ENCODE measurements at regions not wholly inside any gene's neighbourhood (a gene's known extent, or its start where the extent isn't known, plus 50 kb on each side); places are given as distances from the start of the nearest gene placed in this dataset.
"Not testable (repeated sequence)": the region's sequence is repeated elsewhere in the genome, so short reads cannot be mapped to it uniquely, and the experiment has no call there.

- H3K27ac ChIP-seq (ENCODE audit: low read length); BruUV-seq (replicated peaks); H3K9me3 ChIP-seq (ENCODE audit: control insufficient read depth, insufficient read depth, low read depth, low read length); ATAC-seq; H3K4me3 ChIP-seq (ENCODE audit: low read depth in 2 of 2, low read length in 2 of 2); H3K27me3 ChIP-seq (ENCODE audit: control insufficient read depth, insufficient read depth, low read length); CTCF ChIA-PET; in situ Hi-C loops (cut with HindIII; ENCODE audit: low pct_unique_long_range_greater_than_20kb, low sequenced_read_pairs); H3K36me3 ChIP-seq (ENCODE audit: control insufficient read depth, insufficient read depth, low read length); intact Hi-C loops (cut with micrococcal nuclease; ENCODE audit: unreplicated experiment); DNase-seq (ENCODE audit: low read depth, low spot score); H3K4me1 ChIP-seq (ENCODE audit: control insufficient read depth, insufficient read depth, low read length); POLR2A ChIA-PET: not testable (repeated sequence)
- TF ChIP-seq CTCF (IDR thresholded peaks at IDR 0.05) = peak; percentile 19; the same call in 1 of the 2 replicates
Observed at GRCh38 chr9:104394901-104395300, 109.2 kb upstream of the OR13F1 start.

DNA sequence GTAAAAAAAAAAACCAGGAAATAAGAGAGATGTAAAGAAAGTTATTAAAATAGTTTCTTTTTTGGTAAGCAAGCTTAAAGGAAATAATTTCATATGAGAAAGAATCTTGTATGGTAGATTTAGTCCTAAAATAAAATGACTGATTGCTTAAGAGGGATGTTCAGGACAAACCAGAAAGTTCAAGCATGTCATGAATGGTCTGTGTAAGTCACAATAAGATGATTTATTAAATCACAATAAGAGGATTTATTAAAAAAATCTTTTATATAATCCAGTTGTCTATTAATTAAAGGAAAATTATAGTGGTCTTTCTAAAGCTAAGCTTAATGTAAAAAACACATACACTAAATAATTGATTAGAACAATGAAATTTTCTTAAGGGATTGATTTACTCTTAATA, 91.8 kb upstream of the OR13F1 start:
- Histone ChIP-seq H3K4me3 (ENCODE audit: low read depth in 2 of 2, low read length in 2 of 2) (no peak overlapping the region), H3K9me3 (ENCODE audit: control insufficient read depth, insufficient read depth, low read depth, low read length) (no peaks in the 10 kb centered on the region; the same call in 1 of the 2 replicates), H3K4me1 (ENCODE audit: control insufficient read depth, insufficient read depth, low read length) (no peaks in the 10 kb centered on the region), H3K36me3 (ENCODE audit: control insufficient read depth, insufficient read depth, low read length) (no peaks in the 10 kb centered on the region), H3K27me3 (ENCODE audit: control insufficient read depth, insufficient read depth, low read length) (no peaks in the 10 kb centered on the region), H3K27ac (ENCODE audit: low read length) (no peak overlapping the region)
- no TSS peak for BruUV-seq (replicated peaks)
- ChIA-PET CTCF (no interaction called here), POLR2A (no interaction called here)
- DNase-seq (ENCODE audit: low read depth, low spot score) (no peak), ATAC-seq (no peak)
- in situ Hi-C loops (cut with HindIII; ENCODE audit: low pct_unique_long_range_greater_than_20kb, low sequenced_read_pairs) = no loop called here
- intact Hi-C loops (cut with micrococcal nuclease; ENCODE audit: unreplicated experiment) = no loop called here
- TF ChIP-seq CTCF (IDR thresholded peaks at IDR 0.05) = no peak
- no peak for TF ChIP-seq REST (IDR thresholded peaks at IDR 0.05; ENCODE audit: insufficient read depth in 1 of 2, low read depth in 2 of 2, low read length in 1 of 2)
- TF ChIP-seq SIN3A (IDR thresholded peaks at IDR 0.05; ENCODE audit: borderline replicate concordance, insufficient read depth, low read depth, low read length) = no peak
- TF ChIP-seq TCF7L2 (IDR thresholded peaks at IDR 0.05; ENCODE audit: low read depth, low read length) = no peak
- TF ChIP-seq POLR2AphosphoS5 (IDR thresholded peaks at IDR 0.05; ENCODE audit: low read depth, low read length) = no peak

- TF ChIP-seq POLR2AphosphoS5 (IDR thresholded peaks at IDR 0.05; ENCODE audit: low read depth, low read length) (no peak), SIN3A (IDR thresholded peaks at IDR 0.05; ENCODE audit: borderline replicate concordance, insufficient read depth, low read depth, low read length) (no peak), TCF7L2 (IDR thresholded peaks at IDR 0.05; ENCODE audit: low read depth, low read length) (no peak), REST (IDR thresholded peaks at IDR 0.05; ENCODE audit: insufficient read depth in 1 of 2, low read depth in 2 of 2, low read length in 1 of 2) (no peak), CTCF (IDR thresholded peaks at IDR 0.05) (no peak)
- CTCF ChIA-PET = no interaction called here
- POLR2A ChIA-PET = no interaction called here
- no peaks in the 10 kb centered on the region; the same call in 1 of the 2 replicates for H3K9me3 ChIP-seq (ENCODE audit: control insufficient read depth, insufficient read depth, low read depth, low read length)
- in situ Hi-C loops (cut with HindIII; ENCODE audit: low pct_unique_long_range_greater_than_20kb, low sequenced_read_pairs) = no loop called here
- intact Hi-C loops (cut with micrococcal nuclease; ENCODE audit: unreplicated experiment) = no loop called here
- no peak overlapping the region for H3K27ac ChIP-seq (ENCODE audit: low read length)
- no peak for DNase-seq (ENCODE audit: low read depth, low spot score)
- no TSS peak for BruUV-seq (replicated peaks)
- no peaks in the 10 kb centered on the region for H3K4me1 ChIP-seq (ENCODE audit: control insufficient read depth, insufficient read depth, low read length)
- no peaks in the 10 kb centered on the region for H3K36me3 ChIP-seq (ENCODE audit: control insufficient read depth, insufficient read depth, low read length)
- no peak for ATAC-seq
- no peaks in the 10 kb centered on the region for H3K27me3 ChIP-seq (ENCODE audit: control insufficient read depth, insufficient read depth, low read length)
- no peak overlapping the region for H3K4me3 ChIP-seq (ENCODE audit: low read depth in 2 of 2, low read length in 2 of 2)
Observed at GRCh38 chr9:104416470-104416869, 87.6 kb upstream of the OR13F1 start.

All from Panc1 (cell line).